ENCODE measurements at regions not wholly inside any gene's neighbourhood (a gene's known extent, or its start where the extent isn't known, plus 50 kb on each side); places are given as distances from the start of the nearest gene placed in this dataset.

DNA sequence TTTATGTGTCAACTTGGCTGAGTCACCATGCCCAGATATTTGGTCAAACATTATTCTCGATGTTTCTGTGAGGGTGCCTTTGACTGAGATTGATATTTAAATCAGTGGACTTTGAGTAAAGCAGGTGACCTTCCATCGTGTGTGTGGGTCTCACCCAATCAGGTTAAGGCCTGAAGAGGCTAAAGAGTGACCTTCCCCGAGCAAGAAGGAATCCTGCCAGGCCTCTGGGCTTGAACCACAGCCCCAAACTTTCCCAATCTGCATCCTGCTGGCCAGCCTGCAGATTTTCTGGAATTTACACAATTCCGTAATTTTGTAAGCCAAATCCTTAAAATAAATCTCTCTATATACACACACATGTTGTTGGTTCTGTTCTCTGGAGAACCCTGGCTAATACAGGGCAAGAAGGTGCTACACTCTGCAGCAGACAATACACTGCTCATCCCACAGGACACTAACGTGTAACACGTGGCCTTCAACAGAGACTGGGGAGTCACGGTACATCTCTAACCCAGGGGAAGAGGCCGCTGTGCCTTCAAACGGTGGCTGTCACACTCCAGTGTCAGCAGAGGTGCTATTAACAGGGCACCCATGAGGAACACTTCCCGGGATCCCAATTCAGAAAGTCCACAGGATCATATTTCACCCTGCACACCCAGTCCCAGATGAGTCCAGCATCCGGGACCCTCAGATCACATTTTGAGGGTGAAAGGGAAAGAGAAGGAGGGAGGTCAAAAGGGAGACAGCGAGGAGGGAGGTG lies 113.1 kb upstream of the ID2 start:
- no peak for DNase-seq (ENCODE audit: low spot score in 2 of 2)
- Histone ChIP-seq H3K4me3 (no peak overlapping the region), H3K27me3 (ENCODE audit: low read depth) (no peaks in the 10 kb centered on the region), H3K4me1 (no peaks in the 10 kb centered on the region), H3K36me3 (replicated peaks) (no peaks in the 10 kb centered on the region), H3K9me3 (no peaks in the 10 kb centered on the region)
- in situ Hi-C loops (cut with MboI; ENCODE audit: low sequenced_read_pairs), result no loop called here

DNA sequence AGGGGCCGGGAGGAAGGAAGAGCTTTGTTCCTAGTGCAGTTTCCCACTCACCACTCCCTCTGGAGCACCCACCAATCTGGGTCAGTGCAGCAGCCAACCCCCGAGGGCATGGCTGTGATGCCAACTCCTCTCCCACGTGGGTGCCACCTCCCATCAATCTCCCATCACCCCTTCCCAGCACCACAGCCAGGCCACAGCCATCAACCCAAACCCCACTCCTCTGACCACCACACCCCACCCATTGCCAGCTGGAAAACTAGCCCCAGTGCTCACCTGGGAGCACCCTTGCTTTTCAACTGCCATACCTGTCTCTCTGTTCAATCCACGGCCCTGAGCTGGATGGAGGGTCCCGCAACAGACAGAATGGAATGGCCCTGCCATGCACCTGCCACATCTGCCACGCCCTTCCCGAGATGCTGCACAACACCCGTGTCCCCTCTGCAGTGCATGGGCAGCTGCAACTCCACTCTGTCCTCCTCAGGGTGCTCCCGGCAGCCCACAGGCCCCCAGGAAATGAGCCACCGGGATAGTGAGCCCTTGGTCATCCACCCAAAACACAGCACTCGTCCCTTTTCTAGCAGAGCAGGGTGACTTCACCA lies 112.4 kb upstream of the ID2 start:
- Histone ChIP-seq H3K27me3 (ENCODE audit: low read depth) (no peaks in the 10 kb centered on the region), H3K4me3 (no peak overlapping the region), H3K9me3 (no peaks in the 10 kb centered on the region), H3K36me3 (replicated peaks) (no peaks in the 10 kb centered on the region), H3K4me1 (no peaks in the 10 kb centered on the region)
- in situ Hi-C loops (cut with MboI; ENCODE audit: low sequenced_read_pairs), result no loop called here
- DNase-seq (ENCODE audit: low spot score in 2 of 2), result peak in 1 of 2 experiments; percentile 4

DNA sequence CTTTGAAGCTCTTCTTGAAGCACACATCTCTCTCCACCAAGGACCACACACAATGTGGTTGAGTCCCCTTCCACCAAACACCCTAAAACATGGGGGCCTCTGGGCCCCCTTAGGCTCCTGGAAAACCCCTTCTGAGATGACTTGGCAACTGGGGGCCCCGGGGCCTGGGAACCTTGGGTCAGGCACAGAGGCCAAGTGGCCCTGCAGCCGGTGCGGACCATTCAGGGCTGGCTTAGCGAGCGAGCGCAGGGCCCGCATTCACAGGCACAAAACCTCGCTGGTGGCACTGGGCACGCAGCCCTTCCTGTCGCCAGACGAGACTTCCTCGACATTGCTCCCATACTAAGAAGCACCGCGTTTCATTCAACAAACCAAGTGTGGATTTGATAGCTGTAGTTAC lies 111.2 kb upstream of the ID2 start:
- H3K4me1 ChIP-seq, result no peaks in the 10 kb centered on the region
- in situ Hi-C loops (cut with MboI; ENCODE audit: low sequenced_read_pairs), result no loop called here
- no peaks in the 10 kb centered on the region for H3K9me3 ChIP-seq
- H3K4me3 ChIP-seq, result no peak overlapping the region
- H3K27me3 ChIP-seq (ENCODE audit: low read depth), result no peaks in the 10 kb centered on the region
- DNase-seq (ENCODE audit: low spot score in 2 of 2), result no peak
- H3K36me3 ChIP-seq (replicated peaks), result no peaks in the 10 kb centered on the region

DNA sequence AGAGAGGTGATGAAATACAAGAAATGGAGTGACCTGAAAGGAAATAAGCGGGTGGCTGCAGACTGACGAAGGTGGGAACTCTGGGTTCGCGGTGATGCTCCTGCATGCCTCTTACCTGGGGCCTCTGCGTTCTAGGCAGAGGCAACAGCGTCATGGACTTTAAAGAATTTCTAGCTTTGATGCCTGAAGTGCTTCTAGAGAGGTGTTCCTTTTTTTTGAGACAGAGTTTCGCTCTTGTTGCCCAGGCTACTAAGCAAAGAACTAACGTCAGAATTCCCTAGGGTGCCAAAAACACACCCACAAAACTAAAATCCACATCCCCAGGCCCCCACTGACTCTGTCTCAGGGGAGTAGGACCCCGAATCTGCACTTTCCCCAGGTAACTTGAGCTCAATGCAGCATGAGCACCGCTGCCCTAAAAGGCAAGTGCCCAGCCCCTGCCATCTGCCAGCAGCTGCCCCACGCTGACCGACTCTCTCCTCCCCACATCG lies 110.5 kb upstream of the ID2 start:
- peak in 1 of 2 experiments; percentile 1 for DNase-seq (ENCODE audit: low spot score in 2 of 2)
- Histone ChIP-seq H3K27me3 (ENCODE audit: low read depth) (no peaks in the 10 kb centered on the region), H3K4me3 (no peak overlapping the region), H3K9me3 (no peaks in the 10 kb centered on the region), H3K36me3 (replicated peaks) (no peaks in the 10 kb centered on the region), H3K4me1 (no peaks in the 10 kb centered on the region)
- in situ Hi-C loops (cut with MboI; ENCODE audit: low sequenced_read_pairs), result no loop called here

DNA sequence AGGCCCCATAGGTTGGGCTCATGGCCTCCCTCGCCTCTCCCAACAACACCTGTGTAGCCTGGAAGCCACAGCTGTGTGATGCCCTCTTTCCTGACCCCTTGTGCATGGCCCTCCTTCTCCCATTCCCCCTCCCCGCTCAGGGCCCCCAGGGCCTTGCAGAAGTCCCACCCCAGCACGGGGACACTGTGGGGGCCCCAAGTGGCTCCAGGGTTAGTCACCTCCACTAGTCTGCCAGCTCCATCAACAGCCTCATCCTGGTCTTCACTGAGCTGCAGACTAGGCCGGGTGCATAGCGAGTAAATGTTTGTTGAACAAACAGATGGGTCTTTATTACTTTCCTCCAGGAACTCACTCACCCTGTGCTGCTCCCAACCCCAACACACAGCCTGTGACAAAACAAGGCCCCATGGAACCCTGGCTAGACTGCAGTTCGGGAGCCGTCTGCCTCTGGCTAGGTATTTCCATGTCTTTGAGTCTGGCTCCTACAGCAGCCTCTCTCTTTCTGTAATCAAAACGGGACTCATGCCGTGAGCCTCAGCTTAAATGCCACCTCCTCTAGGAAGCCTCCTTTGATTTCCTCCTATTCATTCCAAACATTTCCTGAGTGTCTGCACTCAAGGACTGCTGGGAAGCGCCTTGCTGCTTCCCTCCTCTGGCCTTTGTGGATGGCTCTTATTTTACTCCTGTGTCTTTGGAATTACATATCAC lies 109.9 kb upstream of the ID2 start:
- no peak for DNase-seq (ENCODE audit: low spot score in 2 of 2)
- in situ Hi-C loops (cut with MboI; ENCODE audit: low sequenced_read_pairs), result no loop called here
- H3K27me3 ChIP-seq (ENCODE audit: low read depth), result no peaks in the 10 kb centered on the region
- no peak overlapping the region for H3K4me3 ChIP-seq
- no peaks in the 10 kb centered on the region for H3K4me1 ChIP-seq
- no peaks in the 10 kb centered on the region for H3K9me3 ChIP-seq
- no peaks in the 10 kb centered on the region for H3K36me3 ChIP-seq (replicated peaks)

DNA sequence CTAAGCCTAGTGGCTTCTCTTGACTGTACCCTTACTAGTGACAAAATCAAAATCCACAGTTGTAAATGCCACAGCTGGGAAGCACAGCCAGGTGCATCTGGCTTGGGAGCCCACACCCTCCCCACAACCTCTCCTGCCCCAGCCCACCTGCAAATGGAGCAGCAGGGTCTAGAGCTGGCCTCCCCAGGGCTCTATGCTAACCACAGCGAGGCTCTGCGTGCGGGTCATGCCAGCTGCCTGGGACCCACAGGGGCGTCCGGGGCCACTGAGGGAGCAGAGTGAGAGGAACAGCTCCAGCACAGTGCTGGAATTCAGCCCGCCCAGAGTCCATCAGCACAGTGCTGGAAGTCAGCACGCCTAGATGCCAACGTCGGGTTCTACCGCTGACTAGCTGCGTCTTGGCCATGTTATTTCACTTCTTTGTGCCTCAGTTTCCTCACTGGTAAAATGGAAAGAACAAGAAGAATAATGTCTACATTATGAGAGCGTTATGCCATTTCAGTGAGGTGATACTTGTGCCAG lies 109.1 kb upstream of the ID2 start:
- H3K27me3 ChIP-seq (ENCODE audit: low read depth), result no peaks in the 10 kb centered on the region
- no peaks in the 10 kb centered on the region for H3K9me3 ChIP-seq
- DNase-seq (ENCODE audit: low spot score in 2 of 2), result no peak
- in situ Hi-C loops (cut with MboI; ENCODE audit: low sequenced_read_pairs), result no loop called here
- H3K36me3 ChIP-seq (replicated peaks), result no peaks in the 10 kb centered on the region
- H3K4me1 ChIP-seq, result no peaks in the 10 kb centered on the region
- no peak overlapping the region for H3K4me3 ChIP-seq

DNA sequence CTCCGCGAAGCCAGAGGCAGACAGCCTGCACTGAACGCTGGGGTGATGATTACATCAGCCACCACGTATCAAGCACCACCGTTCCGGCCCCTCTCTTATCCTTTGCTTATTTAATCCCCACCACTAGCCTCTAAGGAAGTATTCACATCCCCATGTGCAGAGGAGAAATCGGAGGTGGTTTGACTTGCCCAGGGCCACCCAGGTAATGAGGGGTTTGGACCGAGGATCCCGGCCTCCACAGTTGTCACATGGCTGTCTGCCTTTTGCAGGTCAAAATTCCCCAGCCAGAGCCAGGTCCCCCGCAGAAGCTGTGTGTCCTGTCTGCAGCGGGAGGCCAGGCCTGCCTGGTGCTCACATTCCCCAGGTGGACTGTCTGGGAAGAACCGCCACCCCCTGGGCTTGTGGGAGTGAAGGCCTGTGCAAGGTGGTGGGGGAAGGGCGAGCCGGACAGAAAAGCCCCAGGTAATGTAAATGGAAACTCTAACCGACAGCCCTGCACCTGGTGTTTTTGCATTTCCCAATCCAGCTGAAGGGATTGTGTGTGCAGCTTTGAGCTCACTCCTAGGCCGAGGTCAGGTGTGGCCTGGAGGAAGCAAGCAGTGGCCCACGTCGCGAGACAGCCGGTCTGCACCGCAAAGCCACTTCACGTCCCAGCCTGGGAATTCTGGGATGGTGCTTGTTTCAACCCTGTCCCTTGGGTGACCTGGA lies 108.5 kb upstream of the ID2 start:
- no peaks in the 10 kb centered on the region for H3K36me3 ChIP-seq (replicated peaks)
- no peaks in the 10 kb centered on the region for H3K9me3 ChIP-seq
- no peaks in the 10 kb centered on the region for H3K4me1 ChIP-seq
- H3K4me3 ChIP-seq, result no peak overlapping the region
- no peaks in the 10 kb centered on the region for H3K27me3 ChIP-seq (ENCODE audit: low read depth)
- DNase-seq (ENCODE audit: low spot score in 2 of 2), result no peak
- in situ Hi-C loops (cut with MboI; ENCODE audit: low sequenced_read_pairs), result no loop called here

DNA sequence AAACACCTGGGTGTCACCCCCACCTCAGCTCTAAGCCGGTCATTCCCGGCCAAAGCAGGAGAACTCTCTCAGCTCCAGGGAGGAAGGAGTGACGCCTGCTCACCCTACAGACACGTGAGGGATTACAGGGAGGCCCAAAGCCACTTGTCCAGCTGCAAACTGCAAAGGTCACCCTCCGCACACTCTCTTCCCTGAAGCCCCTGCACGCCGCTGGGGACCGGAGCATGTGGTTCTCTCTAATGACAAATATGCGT lies 108.0 kb upstream of the ID2 start:
- Histone ChIP-seq H3K9me3 (no peaks in the 10 kb centered on the region), H3K4me1 (no peaks in the 10 kb centered on the region), H3K36me3 (replicated peaks) (no peaks in the 10 kb centered on the region), H3K27me3 (ENCODE audit: low read depth) (no peaks in the 10 kb centered on the region), H3K4me3 (no peak overlapping the region)
- in situ Hi-C loops (cut with MboI; ENCODE audit: low sequenced_read_pairs), result no loop called here
- no peak for DNase-seq (ENCODE audit: low spot score in 2 of 2)

DNA sequence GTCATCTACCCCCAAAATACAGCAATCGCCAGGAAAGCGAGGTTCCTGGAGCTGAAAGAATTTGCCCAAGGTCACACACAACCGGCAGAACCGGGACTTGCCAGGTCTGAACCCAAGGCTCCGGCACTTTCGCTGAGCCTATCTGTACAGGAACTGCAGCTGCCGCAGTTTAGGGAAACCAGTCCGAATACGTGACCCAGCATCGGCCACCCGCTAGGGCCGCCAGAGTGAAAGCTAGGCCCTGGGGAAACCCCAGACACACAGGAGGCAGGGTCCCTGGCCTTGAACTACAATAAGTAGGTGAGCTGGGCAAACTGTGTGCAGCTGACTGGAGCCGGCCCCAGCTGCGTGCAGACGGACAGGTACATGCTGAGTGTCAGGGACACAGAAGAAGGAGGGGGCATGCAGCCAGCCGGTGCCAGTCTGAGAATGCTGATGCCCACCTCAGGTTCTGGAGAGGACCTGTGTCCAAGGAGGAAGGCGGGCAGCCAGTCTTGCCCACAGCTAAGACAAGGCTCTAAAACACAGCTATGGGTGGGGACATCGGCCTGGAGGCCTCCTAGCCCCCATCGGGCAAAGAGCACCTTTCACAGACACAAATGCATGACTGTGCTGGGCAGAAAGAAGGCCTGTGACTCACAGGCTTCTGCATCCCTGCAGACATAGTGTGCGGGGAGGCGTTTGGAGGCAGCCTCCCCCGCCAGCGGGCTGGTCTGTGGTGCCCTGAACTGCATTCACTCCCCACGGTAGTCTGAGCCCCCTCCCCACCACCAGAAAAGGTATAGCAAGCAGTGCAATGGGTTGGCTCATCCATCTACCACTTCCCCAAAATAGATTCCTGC lies 107.4 kb upstream of the ID2 start:
- Histone ChIP-seq H3K27me3 (ENCODE audit: low read depth) (no peaks in the 10 kb centered on the region), H3K36me3 (replicated peaks) (no peaks in the 10 kb centered on the region), H3K9me3 (no peaks in the 10 kb centered on the region), H3K4me1 (no peaks in the 10 kb centered on the region), H3K4me3 (no peak overlapping the region)
- in situ Hi-C loops (cut with MboI; ENCODE audit: low sequenced_read_pairs), result no loop called here
- no peak for DNase-seq (ENCODE audit: low spot score in 2 of 2)

DNA sequence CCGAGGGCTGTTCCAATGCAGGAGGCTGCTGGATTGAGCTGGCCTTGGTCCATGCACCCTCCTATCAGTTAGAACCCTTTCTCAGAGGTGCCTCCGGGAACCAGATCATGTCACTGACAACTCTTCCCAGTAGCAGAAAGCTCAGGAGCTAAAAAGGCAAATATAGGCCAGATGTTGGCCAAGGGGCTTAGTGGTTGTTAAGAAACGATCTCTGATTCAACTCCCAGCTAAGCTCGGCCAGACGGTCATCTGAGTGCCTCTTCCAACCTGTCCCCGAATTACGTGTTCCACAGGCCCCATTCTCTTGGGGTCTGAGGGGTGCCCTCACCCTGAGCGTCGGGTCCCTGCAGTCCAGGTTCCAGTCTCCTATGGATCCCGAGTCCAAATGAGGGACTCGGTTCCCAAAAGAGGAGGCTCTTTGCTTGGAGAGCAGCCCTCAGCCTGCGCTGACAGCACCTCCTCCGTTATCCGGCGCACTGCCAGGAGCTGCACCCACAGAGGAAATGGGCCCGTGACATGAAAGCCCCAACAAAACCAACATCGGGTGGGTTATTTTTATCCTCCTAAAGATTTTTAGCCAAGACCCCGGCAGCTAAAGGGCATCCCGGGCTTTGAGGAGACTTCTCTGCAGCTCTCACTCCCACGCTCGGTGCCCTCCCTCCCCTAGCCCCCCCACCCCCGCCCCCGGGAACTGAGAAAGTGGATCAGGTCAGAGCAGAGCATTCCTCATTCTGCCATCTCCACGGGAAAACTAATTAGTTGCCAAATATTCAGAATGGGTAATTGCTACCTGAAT lies 106.6 kb upstream of the ID2 start:
- no peaks in the 10 kb centered on the region for H3K27me3 ChIP-seq (ENCODE audit: low read depth)
- no peaks in the 10 kb centered on the region for H3K9me3 ChIP-seq
- H3K4me3 ChIP-seq, result no peak overlapping the region
- DNase-seq (ENCODE audit: low spot score in 2 of 2), result no peak
- in situ Hi-C loops (cut with MboI; ENCODE audit: low sequenced_read_pairs), result no loop called here
- no peaks in the 10 kb centered on the region for H3K36me3 ChIP-seq (replicated peaks)
- H3K4me1 ChIP-seq, result no peaks in the 10 kb centered on the region

DNA sequence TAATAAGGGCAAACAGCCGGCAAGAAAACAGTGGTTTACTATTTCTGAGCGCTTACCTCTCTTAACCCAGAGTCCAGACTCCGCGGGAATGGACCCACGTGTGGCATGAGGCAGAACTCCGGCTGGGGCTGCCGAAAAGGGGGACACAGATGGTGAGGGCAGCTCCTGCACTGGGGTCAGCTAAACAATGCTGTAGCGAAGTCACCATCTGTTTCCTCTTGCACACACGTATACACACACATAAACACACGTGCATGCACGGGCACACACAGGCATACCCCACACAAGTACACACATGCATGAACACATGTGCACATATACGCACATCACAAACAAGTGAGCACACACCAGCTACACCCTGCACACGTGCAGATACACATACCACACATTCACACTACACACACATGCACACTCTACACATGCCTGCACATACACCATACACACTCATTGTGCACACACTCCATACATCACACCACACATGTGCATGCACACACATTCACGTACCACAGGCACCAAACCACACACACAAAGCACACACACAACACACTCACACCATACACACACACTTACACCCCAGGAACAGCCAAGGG lies 105.9 kb upstream of the ID2 start:
- no peak for DNase-seq (ENCODE audit: low spot score in 2 of 2)
- Histone ChIP-seq H3K9me3 (no peaks in the 10 kb centered on the region), H3K27me3 (ENCODE audit: low read depth) (no peaks in the 10 kb centered on the region), H3K36me3 (replicated peaks) (no peaks in the 10 kb centered on the region), H3K4me3 (no peak overlapping the region), H3K4me1 (no peaks in the 10 kb centered on the region)
- in situ Hi-C loops (cut with MboI; ENCODE audit: low sequenced_read_pairs), result no loop called here

DNA sequence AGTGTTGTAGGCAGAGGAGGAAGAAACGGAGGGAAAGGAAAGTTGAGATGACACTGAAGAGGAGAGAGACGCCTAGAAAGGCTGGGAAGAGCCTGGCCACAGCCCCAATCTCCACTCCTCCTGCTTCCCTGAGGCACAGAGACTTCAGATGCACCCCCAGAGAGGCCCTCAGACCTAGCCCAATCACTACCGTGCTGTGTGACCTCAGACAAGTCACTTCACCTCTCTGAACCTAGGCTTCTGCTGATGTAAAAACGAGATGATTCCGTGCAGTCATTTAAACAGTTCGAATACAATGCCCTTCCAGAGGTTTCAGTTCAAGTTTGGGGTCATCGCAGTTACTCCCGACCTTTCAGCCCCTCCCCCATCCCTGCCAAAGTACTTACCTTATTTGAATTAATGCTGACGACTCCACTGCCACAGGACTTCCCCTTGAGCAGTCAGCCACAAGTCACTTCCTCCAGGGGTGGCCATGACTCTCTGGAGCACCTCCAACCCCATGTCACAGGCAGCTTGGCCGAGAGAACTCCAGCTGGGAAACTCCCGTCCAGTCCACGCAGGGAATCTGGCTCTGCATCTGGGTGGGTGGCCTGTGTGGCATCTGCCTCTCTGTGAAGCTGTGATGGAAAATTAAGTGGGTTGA lies 105.2 kb upstream of the ID2 start:
- no peaks in the 10 kb centered on the region for H3K27me3 ChIP-seq (ENCODE audit: low read depth)
- H3K4me1 ChIP-seq, result no peaks in the 10 kb centered on the region
- H3K36me3 ChIP-seq (replicated peaks), result no peaks in the 10 kb centered on the region
- H3K9me3 ChIP-seq, result no peaks in the 10 kb centered on the region
- H3K4me3 ChIP-seq, result no peak overlapping the region
- DNase-seq (ENCODE audit: low spot score in 2 of 2), result no peak
- in situ Hi-C loops (cut with MboI; ENCODE audit: low sequenced_read_pairs), result no loop called here

Measured in HAP-1 (cell line).